GM23338 (cell line): ENCODE measurements at regions not wholly inside any gene's neighbourhood (a gene's known extent, or its start where the extent isn't known, plus 50 kb on each side); places are given as distances from the start of the nearest gene placed in this dataset.

ENCODE experiments used
- ATAC-seq: fragments of 200-7000 bp; cut with Tn5 transposase; 3 replicates; pipeline ENCODE4 v1.9.1; 2020
- DNase-seq: peaks from one replicate; pipeline ENCODE4 v3.0.0-alpha.2; 2015; ENCODE audit warnings: low spot score
- H2AFZ ChIP-seq: fragments of 200-600 bp; sonication (generic); 2 replicates; pipeline ENCODE4 v1.8.0; 2016; ENCODE audit warnings: antibody characterized with exemption, mild to moderate bottlenecking, moderate library complexity
- H3F3A ChIP-seq: fragments of 200-600 bp; sonication (generic); replicated peaks from 2 replicates; pipeline ENCODE4 v1.8.0; 2017; ENCODE audit warnings: antibody characterized with exemption, mixed run types, low read depth
- H3K27ac ChIP-seq: fragments of 200-600 bp; sonication (generic); 2 replicates; pipeline ENCODE4 v1.6.1; 2016; ENCODE audit warnings: low read depth
- H3K27me3 ChIP-seq: fragments of 200-600 bp; sonication (generic); 2 replicates; pipeline ENCODE4 v1.8.0; 2016; ENCODE audit warnings: mild to moderate bottlenecking, mixed run types, moderate library complexity; ENCODE audit not compliant: insufficient read depth
- H3K36me3 ChIP-seq: fragments of 200-600 bp; sonication (generic); 2 replicates; pipeline ENCODE4 v1.8.0; 2016; ENCODE audit warnings: mild to moderate bottlenecking; ENCODE audit not compliant: insufficient read depth
- H3K4me1 ChIP-seq: fragments of 200-600 bp; sonication (generic); 2 replicates; pipeline ENCODE4 v1.8.0; 2016; ENCODE audit warnings: mild to moderate bottlenecking, moderate library complexity; ENCODE audit not compliant: insufficient read depth
- H3K4me2 ChIP-seq: fragments of 200-600 bp; sonication (generic); 2 replicates; pipeline ENCODE4 v1.7.1; 2017; ENCODE audit warnings: mixed run types
- H3K4me3 ChIP-seq: fragments of 200-600 bp; sonication (generic); 2 replicates; pipeline ENCODE4 v1.6.1; 2016; ENCODE audit warnings: mixed run types
- H3K79me2 ChIP-seq: fragments of 200-600 bp; sonication (generic); replicated peaks from 2 replicates; pipeline ENCODE4 v1.8.0; 2017; ENCODE audit warnings: mild to moderate bottlenecking; ENCODE audit not compliant: insufficient read depth
- H3K9me2 ChIP-seq: fragments of 200-600 bp; sonication (generic); 2 replicates; pipeline ENCODE4 v1.8.0; 2017; ENCODE audit not compliant: insufficient read depth
- H4K20me1 ChIP-seq: fragments of 200-600 bp; sonication (generic); replicated peaks from 2 replicates; pipeline ENCODE4 v1.8.0; 2017; ENCODE audit warnings: mild to moderate bottlenecking; ENCODE audit not compliant: insufficient read depth
- H3K27ac Mint-ChIP-seq: 2 replicates; pipeline ENCODE4 v1.8.0; 2020; ENCODE audit warnings: inconsistent platforms, mild to moderate bottlenecking, moderate library complexity, mixed read lengths
- H3K27me3 Mint-ChIP-seq: 3 replicates; pipeline ENCODE4 v1.8.0; 2022; ENCODE audit warnings: low read depth, mild to moderate bottlenecking, moderate library complexity, mixed read lengths, inconsistent platforms; ENCODE audit not compliant: insufficient read depth, poor library complexity
- H3K36me3 Mint-ChIP-seq: 3 replicates; pipeline ENCODE4 v1.8.0; 2021; ENCODE audit warnings: low read depth, mild to moderate bottlenecking, inconsistent platforms, moderate library complexity, mixed read lengths
- H3K4me1 Mint-ChIP-seq: 3 replicates; pipeline ENCODE4 v1.8.0; 2020; ENCODE audit warnings: mild to moderate bottlenecking, inconsistent platforms, mixed read lengths
- H3K4me3 Mint-ChIP-seq: 3 replicates; pipeline ENCODE4 v1.8.0; 2021; ENCODE audit warnings: moderate library complexity, mild to moderate bottlenecking, inconsistent platforms, mixed read lengths
- H3K9me3 Mint-ChIP-seq: 3 replicates; pipeline ENCODE4 v1.8.0; 2020; ENCODE audit warnings: moderate library complexity, mild to moderate bottlenecking, inconsistent platforms, mixed read lengths
- CREB1 ChIP-seq: fragments of 250-450 bp; sonication (Bioruptor Pico); IDR thresholded peaks from 2 replicates; pipeline ENCODE4 v1.5.0; 2020; ENCODE audit warnings: low read depth, mild to moderate bottlenecking, moderate library complexity
- EZH2 ChIP-seq: fragments of 200-600 bp; sonication (generic); IDR thresholded peaks from one replicate; pipeline ENCODE4 v1.8.0; 2017; ENCODE audit warnings: antibody characterized with exemption, mild to moderate bottlenecking, low read depth; ENCODE audit not compliant: unreplicated experiment
- EZH2phosphoT487 ChIP-seq: fragments of 200-600 bp; sonication (generic); IDR thresholded peaks from one replicate; pipeline ENCODE4 v1.8.1; 2018; ENCODE audit warnings: antibody characterized with exemption; ENCODE audit not compliant: unreplicated experiment
- JUNB ChIP-seq: IDR thresholded peaks from one replicate; pipeline ENCODE4 v1.6.1; 2016; ENCODE audit warnings: antibody characterized with exemption; ENCODE audit not compliant: unreplicated experiment
- NANOG ChIP-seq: IDR thresholded peaks from 2 replicates; pipeline ENCODE4 v1.6.1; 2016; ENCODE audit warnings: antibody characterized with exemption, borderline replicate concordance
- POLR2AphosphoS5 ChIP-seq: IDR thresholded peaks from 2 replicates; pipeline ENCODE4 v1.6.1; 2016; ENCODE audit warnings: antibody characterized with exemption, low read depth
- STAT1 ChIP-seq: IDR thresholded peaks from one replicate; pipeline ENCODE4 v1.6.1; 2016; ENCODE audit warnings: antibody characterized with exemption; ENCODE audit not compliant: unreplicated experiment
- ZNF114 ChIP-seq: fragments of 250-450 bp; sonication (Bioruptor Pico); IDR thresholded peaks from 2 replicates; pipeline ENCODE4 v1.5.0; 2020; ENCODE audit warnings: mild to moderate bottlenecking, moderate library complexity
- ZNF331 ChIP-seq: fragments of 250-450 bp; sonication (Bioruptor Pico); IDR thresholded peaks from 2 replicates; pipeline ENCODE4 v1.5.0; 2020; ENCODE audit warnings: low read depth, mild to moderate bottlenecking, moderate library complexity
- TF ChIP-seq, protein P1 (sequence below): IDR thresholded peaks from 2 replicates; pipeline ENCODE4 v1.6.1; 2016; ENCODE audit warnings: antibody characterized with exemption
- TF ChIP-seq, protein P2 (sequence below): fragments of 250-450 bp; sonication (Bioruptor Pico); IDR thresholded peaks from 2 replicates; pipeline ENCODE4 v1.5.0; 2020; ENCODE audit warnings: mild to moderate bottlenecking, moderate library complexity
- TF ChIP-seq, protein P3 (sequence below): IDR thresholded peaks from one replicate; pipeline ENCODE4 v1.6.1; 2018; ENCODE audit warnings: antibody characterized with exemption; ENCODE audit not compliant: unreplicated experiment
- TF ChIP-seq, protein P4 (sequence below), 2 experiments: fragments of 200-600 bp in 1 of 2; sonication (generic) in 1 of 2; conservative IDR thresholded peaks; 2 replicates each; pipeline versions ENCODE4 v1.5.1 to v1.6.1; 2016 to 2017; ENCODE audit warnings: antibody characterized with exemption in 2 of 2, low read depth in 2 of 2, mild to moderate bottlenecking in 2 of 2, moderate library complexity in 1 of 2

DNA sequence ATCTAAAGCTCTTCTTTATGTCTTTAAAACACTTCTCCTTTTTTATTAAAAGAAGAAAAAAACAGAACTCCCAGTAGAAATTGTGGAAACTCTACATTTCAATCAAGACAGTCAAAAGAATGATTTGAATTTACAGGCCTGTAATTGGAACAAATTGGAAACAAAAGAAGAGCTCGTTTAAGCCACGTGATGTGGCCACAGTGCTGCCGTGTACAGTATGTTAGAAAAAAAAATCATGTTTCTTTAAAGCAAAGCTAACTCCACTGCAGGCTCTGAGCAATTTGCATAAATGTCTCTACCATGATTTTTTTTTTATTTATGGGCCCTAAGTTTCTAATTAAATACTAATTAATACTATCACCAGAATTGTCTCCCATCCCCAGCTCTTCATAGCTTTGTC is 325.6 kb downstream of the ZSWIM6 start:
- Histone ChIP-seq H3K4me1 (peaks cover 12% of the 10 kb centered on the region), H4K20me1 (no peaks in the 10 kb centered on the region), H3K27ac (no peak overlapping the region), H3K4me3 (no peak overlapping the region), H3K79me2 (no peaks in the 10 kb centered on the region), H3K36me3 (no peaks in the 10 kb centered on the region), H3F3A (no peaks in the 10 kb centered on the region), H3K27me3 (no peaks in the 10 kb centered on the region; the same call in 1 of the 2 replicates), H2AFZ (no peak overlapping the region), H3K9me2 (no peaks in the 10 kb centered on the region), H3K4me2 (no peak overlapping the region)
- Mint-ChIP-seq H3K4me3 (no peak overlapping the region), H3K27me3 (peaks cover 14% of the 10 kb centered on the region), H3K27ac (no peak overlapping the region), H3K36me3 (no peaks in the 10 kb centered on the region), H3K4me1 (peaks cover 31% of the 10 kb centered on the region), H3K9me3 (no peaks in the 10 kb centered on the region; the same call in 2 of the 3 replicates)
- TF ChIP-seq ZNF331 (CRISPR knock-in tag) = no peak
- TF ChIP-seq, protein P1, sequence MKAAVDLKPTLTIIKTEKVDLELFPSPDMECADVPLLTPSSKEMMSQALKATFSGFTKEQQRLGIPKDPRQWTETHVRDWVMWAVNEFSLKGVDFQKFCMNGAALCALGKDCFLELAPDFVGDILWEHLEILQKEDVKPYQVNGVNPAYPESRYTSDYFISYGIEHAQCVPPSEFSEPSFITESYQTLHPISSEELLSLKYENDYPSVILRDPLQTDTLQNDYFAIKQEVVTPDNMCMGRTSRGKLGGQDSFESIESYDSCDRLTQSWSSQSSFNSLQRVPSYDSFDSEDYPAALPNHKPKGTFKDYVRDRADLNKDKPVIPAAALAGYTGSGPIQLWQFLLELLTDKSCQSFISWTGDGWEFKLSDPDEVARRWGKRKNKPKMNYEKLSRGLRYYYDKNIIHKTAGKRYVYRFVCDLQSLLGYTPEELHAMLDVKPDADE = no peak
- TF ChIP-seq NANOG = no peak
- no peak for TF ChIP-seq CREB1
- no peak for TF ChIP-seq POLR2AphosphoS5
- no peak for TF ChIP-seq STAT1
- TF ChIP-seq, protein P2, sequence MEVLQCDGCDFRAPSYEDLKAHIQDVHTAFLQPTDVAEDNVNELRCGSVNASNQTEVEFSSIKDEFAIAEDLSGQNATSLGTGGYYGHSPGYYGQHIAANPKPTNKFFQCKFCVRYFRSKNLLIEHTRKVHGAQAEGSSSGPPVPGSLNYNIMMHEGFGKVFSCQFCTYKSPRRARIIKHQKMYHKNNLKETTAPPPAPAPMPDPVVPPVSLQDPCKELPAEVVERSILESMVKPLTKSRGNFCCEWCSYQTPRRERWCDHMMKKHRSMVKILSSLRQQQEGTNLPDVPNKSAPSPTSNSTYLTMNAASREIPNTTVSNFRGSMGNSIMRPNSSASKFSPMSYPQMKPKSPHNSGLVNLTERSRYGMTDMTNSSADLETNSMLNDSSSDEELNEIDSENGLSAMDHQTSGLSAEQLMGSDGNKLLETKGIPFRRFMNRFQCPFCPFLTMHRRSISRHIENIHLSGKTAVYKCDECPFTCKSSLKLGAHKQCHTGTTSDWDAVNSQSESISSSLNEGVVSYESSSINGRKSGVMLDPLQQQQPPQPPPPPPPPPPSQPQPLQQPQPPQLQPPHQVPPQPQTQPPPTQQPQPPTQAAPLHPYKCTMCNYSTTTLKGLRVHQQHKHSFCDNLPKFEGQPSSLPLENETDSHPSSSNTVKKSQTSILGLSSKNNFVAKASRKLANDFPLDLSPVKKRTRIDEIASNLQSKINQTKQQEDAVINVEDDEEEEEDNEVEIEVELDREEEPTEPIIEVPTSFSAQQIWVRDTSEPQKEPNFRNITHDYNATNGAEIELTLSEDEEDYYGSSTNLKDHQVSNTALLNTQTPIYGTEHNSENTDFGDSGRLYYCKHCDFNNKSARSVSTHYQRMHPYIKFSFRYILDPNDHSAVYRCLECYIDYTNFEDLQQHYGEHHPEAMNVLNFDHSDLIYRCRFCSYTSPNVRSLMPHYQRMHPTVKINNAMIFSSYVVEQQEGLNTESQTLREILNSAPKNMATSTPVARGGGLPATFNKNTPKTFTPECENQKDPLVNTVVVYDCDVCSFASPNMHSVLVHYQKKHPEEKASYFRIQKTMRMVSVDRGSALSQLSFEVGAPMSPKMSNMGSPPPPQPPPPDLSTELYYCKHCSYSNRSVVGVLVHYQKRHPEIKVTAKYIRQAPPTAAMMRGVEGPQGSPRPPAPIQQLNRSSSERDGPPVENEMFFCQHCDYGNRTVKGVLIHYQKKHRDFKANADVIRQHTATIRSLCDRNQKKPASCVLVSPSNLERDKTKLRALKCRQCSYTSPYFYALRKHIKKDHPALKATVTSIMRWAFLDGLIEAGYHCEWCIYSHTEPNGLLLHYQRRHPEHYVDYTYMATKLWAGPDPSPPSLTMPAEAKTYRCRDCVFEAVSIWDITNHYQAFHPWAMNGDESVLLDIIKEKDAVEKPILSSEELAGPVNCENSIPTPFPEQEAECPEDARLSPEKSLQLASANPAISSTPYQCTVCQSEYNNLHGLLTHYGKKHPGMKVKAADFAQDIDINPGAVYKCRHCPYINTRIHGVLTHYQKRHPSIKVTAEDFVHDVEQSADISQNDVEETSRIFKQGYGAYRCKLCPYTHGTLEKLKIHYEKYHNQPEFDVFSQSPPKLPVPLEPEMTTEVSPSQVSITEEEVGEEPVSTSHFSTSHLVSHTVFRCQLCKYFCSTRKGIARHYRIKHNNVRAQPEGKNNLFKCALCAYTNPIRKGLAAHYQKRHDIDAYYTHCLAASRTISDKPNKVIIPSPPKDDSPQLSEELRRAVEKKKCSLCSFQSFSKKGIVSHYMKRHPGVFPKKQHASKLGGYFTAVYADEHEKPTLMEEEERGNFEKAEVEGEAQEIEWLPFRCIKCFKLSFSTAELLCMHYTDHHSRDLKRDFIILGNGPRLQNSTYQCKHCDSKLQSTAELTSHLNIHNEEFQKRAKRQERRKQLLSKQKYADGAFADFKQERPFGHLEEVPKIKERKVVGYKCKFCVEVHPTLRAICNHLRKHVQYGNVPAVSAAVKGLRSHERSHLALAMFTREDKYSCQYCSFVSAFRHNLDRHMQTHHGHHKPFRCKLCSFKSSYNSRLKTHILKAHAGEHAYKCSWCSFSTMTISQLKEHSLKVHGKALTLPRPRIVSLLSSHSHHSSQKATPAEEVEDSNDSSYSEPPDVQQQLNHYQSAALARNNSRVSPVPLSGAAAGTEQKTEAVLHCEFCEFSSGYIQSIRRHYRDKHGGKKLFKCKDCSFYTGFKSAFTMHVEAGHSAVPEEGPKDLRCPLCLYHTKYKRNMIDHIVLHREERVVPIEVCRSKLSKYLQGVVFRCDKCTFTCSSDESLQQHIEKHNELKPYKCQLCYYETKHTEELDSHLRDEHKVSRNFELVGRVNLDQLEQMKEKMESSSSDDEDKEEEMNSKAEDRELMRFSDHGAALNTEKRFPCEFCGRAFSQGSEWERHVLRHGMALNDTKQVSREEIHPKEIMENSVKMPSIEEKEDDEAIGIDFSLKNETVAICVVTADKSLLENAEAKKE = no peak
- TF ChIP-seq, protein P3, sequence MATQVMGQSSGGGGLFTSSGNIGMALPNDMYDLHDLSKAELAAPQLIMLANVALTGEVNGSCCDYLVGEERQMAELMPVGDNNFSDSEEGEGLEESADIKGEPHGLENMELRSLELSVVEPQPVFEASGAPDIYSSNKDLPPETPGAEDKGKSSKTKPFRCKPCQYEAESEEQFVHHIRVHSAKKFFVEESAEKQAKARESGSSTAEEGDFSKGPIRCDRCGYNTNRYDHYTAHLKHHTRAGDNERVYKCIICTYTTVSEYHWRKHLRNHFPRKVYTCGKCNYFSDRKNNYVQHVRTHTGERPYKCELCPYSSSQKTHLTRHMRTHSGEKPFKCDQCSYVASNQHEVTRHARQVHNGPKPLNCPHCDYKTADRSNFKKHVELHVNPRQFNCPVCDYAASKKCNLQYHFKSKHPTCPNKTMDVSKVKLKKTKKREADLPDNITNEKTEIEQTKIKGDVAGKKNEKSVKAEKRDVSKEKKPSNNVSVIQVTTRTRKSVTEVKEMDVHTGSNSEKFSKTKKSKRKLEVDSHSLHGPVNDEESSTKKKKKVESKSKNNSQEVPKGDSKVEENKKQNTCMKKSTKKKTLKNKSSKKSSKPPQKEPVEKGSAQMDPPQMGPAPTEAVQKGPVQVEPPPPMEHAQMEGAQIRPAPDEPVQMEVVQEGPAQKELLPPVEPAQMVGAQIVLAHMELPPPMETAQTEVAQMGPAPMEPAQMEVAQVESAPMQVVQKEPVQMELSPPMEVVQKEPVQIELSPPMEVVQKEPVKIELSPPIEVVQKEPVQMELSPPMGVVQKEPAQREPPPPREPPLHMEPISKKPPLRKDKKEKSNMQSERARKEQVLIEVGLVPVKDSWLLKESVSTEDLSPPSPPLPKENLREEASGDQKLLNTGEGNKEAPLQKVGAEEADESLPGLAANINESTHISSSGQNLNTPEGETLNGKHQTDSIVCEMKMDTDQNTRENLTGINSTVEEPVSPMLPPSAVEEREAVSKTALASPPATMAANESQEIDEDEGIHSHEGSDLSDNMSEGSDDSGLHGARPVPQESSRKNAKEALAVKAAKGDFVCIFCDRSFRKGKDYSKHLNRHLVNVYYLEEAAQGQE = no peak
- no peak for TF ChIP-seq JUNB
- TF ChIP-seq, protein P4, sequence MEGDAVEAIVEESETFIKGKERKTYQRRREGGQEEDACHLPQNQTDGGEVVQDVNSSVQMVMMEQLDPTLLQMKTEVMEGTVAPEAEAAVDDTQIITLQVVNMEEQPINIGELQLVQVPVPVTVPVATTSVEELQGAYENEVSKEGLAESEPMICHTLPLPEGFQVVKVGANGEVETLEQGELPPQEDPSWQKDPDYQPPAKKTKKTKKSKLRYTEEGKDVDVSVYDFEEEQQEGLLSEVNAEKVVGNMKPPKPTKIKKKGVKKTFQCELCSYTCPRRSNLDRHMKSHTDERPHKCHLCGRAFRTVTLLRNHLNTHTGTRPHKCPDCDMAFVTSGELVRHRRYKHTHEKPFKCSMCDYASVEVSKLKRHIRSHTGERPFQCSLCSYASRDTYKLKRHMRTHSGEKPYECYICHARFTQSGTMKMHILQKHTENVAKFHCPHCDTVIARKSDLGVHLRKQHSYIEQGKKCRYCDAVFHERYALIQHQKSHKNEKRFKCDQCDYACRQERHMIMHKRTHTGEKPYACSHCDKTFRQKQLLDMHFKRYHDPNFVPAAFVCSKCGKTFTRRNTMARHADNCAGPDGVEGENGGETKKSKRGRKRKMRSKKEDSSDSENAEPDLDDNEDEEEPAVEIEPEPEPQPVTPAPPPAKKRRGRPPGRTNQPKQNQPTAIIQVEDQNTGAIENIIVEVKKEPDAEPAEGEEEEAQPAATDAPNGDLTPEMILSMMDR (conservative IDR thresholded peaks at IDR 0.05; ENCODE audit: low read depth in 2 of 2) = no peak
- TF ChIP-seq ZNF114 (CRISPR knock-in tag) = no peak
- TF ChIP-seq EZH2 = no peak
- TF ChIP-seq EZH2phosphoT487 = no peak
- ATAC-seq (no peak), DNase-seq (no peak)
